Ishikawa (cell line): ENCODE measurements at regions not wholly inside any gene's neighbourhood (a gene's known extent, or its start where the extent isn't known, plus 50 kb on each side); places are given as distances from the start of the nearest gene placed in this dataset.

ENCODE experiments used
- CEBPB ChIP-seq: IDR thresholded peaks from 2 replicates; pipeline ENCODE4 v1.6.1; 2012
- CREB1 ChIP-seq: IDR thresholded peaks from 2 replicates; pipeline ENCODE4 v1.6.1; 2012; ENCODE audit warnings: low read depth
- EGR1 ChIP-seq: IDR thresholded peaks from 2 replicates; pipeline ENCODE4 v1.6.1; 2012
- EP300 ChIP-seq: IDR thresholded peaks from 2 replicates; pipeline ENCODE4 v1.6.1; 2012; ENCODE audit warnings: borderline replicate concordance
- FOXM1 ChIP-seq: IDR thresholded peaks from 2 replicates; pipeline ENCODE4 v1.6.1; 2012; ENCODE audit warnings: low read depth, borderline replicate concordance
- MAX ChIP-seq: IDR thresholded peaks from 2 replicates; pipeline ENCODE4 v1.6.1; 2012
- NFIC ChIP-seq: IDR thresholded peaks from 2 replicates; pipeline ENCODE4 v1.6.1; 2012
- RAD21 ChIP-seq: IDR thresholded peaks from 2 replicates; pipeline ENCODE4 v1.6.1; 2012; ENCODE audit warnings: low read depth
- REST ChIP-seq: IDR thresholded peaks from 2 replicates; pipeline ENCODE4 v1.6.1; 2012; ENCODE audit warnings: low read depth, mild to moderate bottlenecking
- TAF1 ChIP-seq: IDR thresholded peaks from 2 replicates; pipeline ENCODE4 v1.6.1; 2012; ENCODE audit warnings: low read depth, mild to moderate bottlenecking
- TCF12 ChIP-seq: IDR thresholded peaks from 2 replicates; pipeline ENCODE4 v1.6.1; 2012; ENCODE audit warnings: low read depth
- TEAD4 ChIP-seq: IDR thresholded peaks from 2 replicates; pipeline ENCODE4 v1.6.1; 2012
- USF1 ChIP-seq: IDR thresholded peaks from 2 replicates; pipeline ENCODE4 v1.6.1; 2012
- YY1 ChIP-seq: IDR thresholded peaks from 2 replicates; pipeline ENCODE4 v1.6.1; 2012; ENCODE audit warnings: low read depth
- ZBTB7A ChIP-seq: IDR thresholded peaks from 2 replicates; pipeline ENCODE4 v1.6.1; 2012; ENCODE audit warnings: low read depth

DNA sequence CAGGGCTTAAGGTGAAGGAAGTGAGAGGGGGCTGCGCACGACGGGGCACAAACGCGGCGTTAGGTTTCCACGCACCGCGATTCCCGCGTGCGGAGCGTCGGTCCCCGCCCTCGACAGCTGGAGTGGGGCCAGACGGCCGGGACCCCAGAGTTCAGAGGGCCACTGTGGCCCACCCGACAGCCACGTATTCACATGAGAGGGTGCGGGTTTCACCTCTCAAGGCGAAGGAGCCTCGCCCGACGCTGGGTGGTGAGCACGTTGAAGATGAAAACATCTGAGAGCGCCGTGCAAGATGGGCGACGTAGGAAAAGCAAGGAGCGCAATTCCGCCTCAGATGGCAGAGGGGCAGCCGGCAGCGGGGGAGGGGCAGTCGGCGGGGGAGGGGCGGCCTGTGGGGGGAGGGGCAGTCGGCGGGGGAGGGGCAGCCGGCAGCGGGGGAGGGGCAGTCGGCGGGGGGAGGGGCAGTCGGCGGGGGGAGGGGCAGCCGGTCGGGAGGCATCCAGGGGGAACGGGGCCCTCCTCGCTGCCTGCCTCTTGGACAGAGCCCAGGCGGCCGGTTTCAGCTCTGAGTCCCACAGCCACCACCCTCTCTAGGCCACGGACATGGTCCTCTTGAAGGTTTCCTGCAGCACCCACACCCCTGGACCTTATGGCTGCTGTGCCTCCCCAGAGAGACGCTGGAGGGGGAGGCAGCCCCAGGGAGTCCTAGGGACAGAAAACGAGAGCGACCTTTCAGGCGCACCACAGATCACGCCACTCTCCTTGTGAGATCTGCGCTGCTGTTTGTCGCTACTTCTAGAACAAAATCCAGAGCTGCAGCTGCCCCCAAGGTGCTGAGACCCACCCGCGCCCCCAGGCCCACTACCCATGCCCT lies 113.7 kb downstream of the DLL1 start:
- peak; percentile 85 for TF ChIP-seq MAX
- no peak for TF ChIP-seq USF1
- 0 out of 2 replicates have a peak, but pooled peaks have one; percentile 5 for TF ChIP-seq TCF12
- peak; percentile 42 for TF ChIP-seq ZBTB7A

DNA sequence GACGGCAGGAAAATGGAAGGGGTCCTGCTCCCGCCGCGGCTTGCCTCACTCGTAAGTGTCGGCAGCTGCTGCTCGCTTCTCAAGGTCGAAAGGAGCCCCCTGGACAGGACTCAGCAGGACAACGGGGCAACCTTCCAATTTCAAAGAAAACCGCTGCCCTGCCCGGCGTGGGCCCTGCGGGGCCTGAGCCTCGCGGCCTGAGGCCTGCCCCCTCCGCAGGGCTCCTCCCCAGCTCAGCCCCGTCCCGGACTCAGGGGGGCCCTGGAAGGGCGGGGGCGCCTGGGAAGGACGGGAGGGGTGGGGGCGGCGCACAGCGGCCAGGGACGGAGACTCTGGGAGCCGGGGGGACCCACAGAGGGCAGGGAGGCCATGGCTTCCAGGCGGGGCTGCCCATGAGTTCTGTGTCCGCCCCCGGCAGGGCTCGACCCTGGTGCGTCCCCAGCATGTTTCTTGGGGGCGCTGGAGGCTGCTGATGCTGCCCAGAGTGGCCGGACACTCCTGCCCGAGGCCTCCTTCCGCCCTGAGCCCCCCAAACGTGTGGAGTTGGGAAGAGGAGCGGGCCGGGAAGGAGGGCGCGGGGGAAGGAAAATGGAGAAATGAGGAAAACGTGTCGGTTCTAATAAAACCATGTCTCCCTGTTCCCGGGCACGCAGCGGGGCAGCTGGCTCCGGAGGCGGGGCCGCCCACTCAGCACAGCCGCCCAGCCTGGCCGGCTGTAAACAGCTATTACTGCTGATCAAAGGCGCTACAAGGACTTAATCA lies 114.6 kb downstream of the DLL1 start:
- peak; percentile 67; the same call in 1 of the 2 replicates for TF ChIP-seq ZBTB7A
- 0 out of 2 replicates have a peak, but pooled peaks have one; percentile 32 for TF ChIP-seq TEAD4
- TF ChIP-seq TAF1, result peak; percentile 20; the same call in 1 of the 2 replicates
- no peak for TF ChIP-seq MAX
- TF ChIP-seq RAD21, result no peak
- no peak for TF ChIP-seq CREB1
- no peak for TF ChIP-seq CEBPB
- peak; percentile 67 for TF ChIP-seq NFIC
- no peak for TF ChIP-seq USF1
- 0 out of 2 replicates have a peak, but pooled peaks have one; percentile 18 for TF ChIP-seq YY1
- no peak for TF ChIP-seq REST
- TF ChIP-seq TCF12, result peak; percentile 57; the same call in 1 of the 2 replicates
- no peak for TF ChIP-seq FOXM1
- peak; percentile 48; the same call in 1 of the 2 replicates for TF ChIP-seq EP300
- peak; percentile 87 for TF ChIP-seq EGR1

DNA sequence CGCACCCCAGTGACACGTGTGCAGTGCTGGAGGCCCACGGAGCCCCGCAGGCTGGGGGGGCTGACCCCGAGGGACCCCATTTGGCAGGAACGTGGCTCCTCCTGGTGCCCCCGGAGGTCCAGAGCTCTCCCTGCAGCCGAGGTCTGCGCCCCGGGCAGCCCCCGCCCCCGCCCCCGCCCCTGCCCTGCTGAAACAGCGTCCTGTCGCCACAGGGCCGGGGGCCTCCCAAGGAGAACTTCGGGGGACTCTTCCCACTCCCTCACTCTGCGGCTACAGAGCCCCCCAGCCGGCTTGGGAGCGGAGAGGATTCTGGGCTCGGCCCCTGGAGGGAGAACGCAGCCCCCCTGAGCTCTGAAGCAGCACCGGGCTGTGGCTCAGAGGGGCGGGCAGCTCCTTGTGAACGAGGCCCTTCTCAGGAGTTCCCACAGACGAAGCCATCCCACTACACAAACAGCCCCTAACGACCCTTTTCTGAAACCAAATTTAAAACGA lies 115.2 kb downstream of the DLL1 start:
- TF ChIP-seq TEAD4, result no peak
- TF ChIP-seq EGR1, result no peak
- TF ChIP-seq MAX, result no peak
- TF ChIP-seq ZBTB7A, result no peak

DNA sequence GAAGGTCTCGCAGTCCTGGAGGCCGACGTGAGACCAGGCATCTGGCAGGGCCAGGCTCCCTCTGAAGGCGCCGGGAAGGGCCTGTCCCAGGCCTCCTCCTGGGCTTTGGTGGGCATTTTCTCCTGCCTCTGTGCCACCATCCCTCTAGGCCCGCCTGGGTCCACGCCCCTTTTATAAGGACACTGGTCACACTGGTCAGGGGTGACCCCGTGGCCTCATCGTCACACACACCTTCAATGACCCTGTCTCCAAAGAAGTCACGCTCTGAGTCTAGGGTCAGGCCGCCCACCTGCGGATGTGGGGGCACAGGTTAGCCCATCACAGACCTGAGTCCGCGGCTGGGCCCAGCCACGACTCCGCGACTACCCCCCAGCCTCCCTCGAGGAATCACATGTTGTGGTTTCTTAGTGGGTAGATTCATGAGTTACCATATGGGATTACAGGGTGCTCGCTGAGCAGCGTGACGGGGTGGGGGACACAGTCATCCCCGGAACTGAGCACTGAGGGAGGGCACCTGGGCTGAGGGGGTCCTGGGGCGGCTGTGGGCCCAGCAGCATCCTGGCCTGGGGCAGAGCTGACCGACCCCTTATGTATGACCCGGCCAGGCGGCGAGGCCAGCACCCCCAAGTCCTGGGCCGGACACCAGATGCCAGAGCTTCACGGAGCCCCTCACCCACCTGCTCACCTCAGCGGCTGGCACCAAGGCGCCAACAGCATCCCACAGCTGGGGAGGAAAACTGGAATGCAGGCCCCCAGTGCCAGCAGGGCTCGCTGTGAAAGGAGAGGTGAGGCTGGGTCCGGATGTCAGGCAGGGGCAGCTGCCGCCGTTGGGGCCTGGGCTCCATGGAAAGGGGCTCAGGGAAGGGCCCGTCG lies 115.9 kb downstream of the DLL1 start:
- TF ChIP-seq USF1 (no peak), CEBPB (no peak), TEAD4 (no peak), RAD21 (no peak), MAX (no peak), EGR1 (no peak), YY1 (no peak), TCF12 (no peak), TAF1 (no peak), NFIC (no peak), CREB1 (no peak)

DNA sequence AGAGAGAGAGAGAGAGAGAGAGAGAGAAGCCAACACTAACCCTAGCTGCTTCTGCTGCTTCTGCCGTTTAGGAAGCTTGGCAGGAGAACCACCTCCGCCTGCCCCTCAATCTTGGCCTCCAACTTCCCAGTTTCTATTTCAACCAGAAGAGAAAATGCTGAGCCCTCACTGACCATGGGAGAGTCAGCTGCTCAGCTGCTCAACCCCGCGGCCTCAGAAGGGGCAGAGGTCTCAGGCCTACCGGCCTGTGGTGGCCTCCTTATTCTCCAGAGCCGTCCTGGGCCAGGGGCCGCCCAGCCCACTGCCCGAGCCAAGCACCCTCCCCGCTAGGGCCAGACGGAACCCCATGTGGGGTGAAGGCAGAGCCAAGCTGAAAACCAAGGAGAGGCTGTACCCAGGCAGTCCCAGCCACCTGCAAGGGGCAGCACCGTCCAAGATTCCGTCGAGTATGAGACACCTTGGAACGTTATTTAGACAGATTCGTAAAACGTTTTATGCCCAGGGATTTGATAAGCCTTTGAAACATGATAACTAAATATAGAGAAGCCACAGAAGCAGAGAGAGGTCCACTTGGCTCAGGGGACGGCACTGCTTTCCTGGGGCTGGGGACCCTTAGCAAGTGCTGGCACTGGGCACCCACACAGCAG lies 116.6 kb downstream of the DLL1 start:
- TF ChIP-seq ZBTB7A (no peak), CEBPB (no peak), EP300 (no peak), TAF1 (no peak), EGR1 (no peak), TEAD4 (no peak), YY1 (no peak), CREB1 (no peak)
